Upper lobe of left lung (tissue), 4 donors: ENCODE measurements at regions not wholly inside any gene's neighbourhood (a gene's known extent, or its start where the extent isn't known, plus 50 kb on each side); places are given as distances from the start of the nearest gene placed in this dataset.

Experiments used
- EP300 ChIP-seq, 4 donors: sonication (generic); formaldehyde crosslinking; IDR thresholded peaks; one replicate each; pipeline ENCODE4 v1.5.1; 2017; ENCODE audit warnings: antibody characterized with exemption in 4 of 4, control low read depth in 2 of 4
- POLR2A ChIP-seq, 4 donors: fragments of 450-650 bp; IDR thresholded peaks; one replicate each; pipeline ENCODE4 v1.5.1; 2016 to 2017; ENCODE audit warnings: antibody characterized with exemption in 4 of 4, mild to moderate bottlenecking in 2 of 4
- POLR2AphosphoS5 ChIP-seq, 2 donors: sonication (generic); formaldehyde crosslinking; IDR thresholded peaks; one replicate each; pipeline ENCODE4 v1.5.1; 2017; ENCODE audit warnings: antibody characterized with exemption in 2 of 2
- TF ChIP-seq, protein P1 (sequence below), 6 experiments: fragments of 450-650 bp in 4 of 6; fragments of 200-600 bp in 2 of 6; sonication (generic) in 2 of 6; IDR thresholded peaks; one replicate each; pipeline ENCODE4 v1.5.1; 2016 to 2019; ENCODE audit warnings: antibody characterized with exemption in 6 of 6

DNA sequence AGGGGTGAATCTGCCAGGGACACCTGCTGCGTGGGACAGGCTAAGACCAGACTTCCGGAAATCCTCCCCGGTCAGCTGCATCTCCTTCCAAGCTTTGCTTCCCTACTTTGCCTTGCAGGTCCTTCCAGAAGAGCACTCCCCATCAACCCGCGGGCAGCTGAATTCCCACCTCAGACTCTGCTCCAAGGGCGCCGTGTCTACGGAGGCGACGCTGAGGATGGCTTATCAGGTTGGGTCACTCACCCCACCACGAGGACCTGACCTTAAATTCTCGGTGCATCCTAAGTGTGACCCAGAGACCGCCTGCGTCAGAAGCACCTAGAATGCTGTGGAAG, 78.9 kb upstream of the KMT2C start:
- TF ChIP-seq POLR2A (IDR thresholded peaks at IDR 0.05) = no peak
- TF ChIP-seq, protein P1, sequence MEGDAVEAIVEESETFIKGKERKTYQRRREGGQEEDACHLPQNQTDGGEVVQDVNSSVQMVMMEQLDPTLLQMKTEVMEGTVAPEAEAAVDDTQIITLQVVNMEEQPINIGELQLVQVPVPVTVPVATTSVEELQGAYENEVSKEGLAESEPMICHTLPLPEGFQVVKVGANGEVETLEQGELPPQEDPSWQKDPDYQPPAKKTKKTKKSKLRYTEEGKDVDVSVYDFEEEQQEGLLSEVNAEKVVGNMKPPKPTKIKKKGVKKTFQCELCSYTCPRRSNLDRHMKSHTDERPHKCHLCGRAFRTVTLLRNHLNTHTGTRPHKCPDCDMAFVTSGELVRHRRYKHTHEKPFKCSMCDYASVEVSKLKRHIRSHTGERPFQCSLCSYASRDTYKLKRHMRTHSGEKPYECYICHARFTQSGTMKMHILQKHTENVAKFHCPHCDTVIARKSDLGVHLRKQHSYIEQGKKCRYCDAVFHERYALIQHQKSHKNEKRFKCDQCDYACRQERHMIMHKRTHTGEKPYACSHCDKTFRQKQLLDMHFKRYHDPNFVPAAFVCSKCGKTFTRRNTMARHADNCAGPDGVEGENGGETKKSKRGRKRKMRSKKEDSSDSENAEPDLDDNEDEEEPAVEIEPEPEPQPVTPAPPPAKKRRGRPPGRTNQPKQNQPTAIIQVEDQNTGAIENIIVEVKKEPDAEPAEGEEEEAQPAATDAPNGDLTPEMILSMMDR (IDR thresholded peaks at IDR 0.05) = no peak
- no peak for TF ChIP-seq POLR2AphosphoS5 (IDR thresholded peaks at IDR 0.05)
- no peak for TF ChIP-seq EP300 (IDR thresholded peaks at IDR 0.05)
